ENCODE measurements at regions not wholly inside any gene's neighbourhood (a gene's known extent, or its start where the extent isn't known, plus 50 kb on each side); places are given as distances from the start of the nearest gene placed in this dataset.

- TF ChIP-seq CTCF (IDR thresholded peaks at IDR 0.05): no peak
- no peak for TF ChIP-seq SMC3 (IDR thresholded peaks at IDR 0.05; ENCODE audit: low read depth, low read length)
- TF ChIP-seq POLR2AphosphoS5 (IDR thresholded peaks at IDR 0.05; ENCODE audit: low read depth, low read length): no peak
- no peak for TF ChIP-seq REST (IDR thresholded peaks at IDR 0.05; ENCODE audit: low read depth, low read length)
- no peak for TF ChIP-seq NRF1 (IDR thresholded peaks at IDR 0.05; ENCODE audit: low read depth, low read length)
- TF ChIP-seq RXRA (IDR thresholded peaks at IDR 0.05; ENCODE audit: borderline replicate concordance, low read depth): no peak
- TF ChIP-seq TCF12 (IDR thresholded peaks at IDR 0.05): no peak
Observed at GRCh38 chr19:31586282-31586681, 237.0 kb upstream of the TSHZ3 start.

Data from SK-N-SH (cell line).